Left hindlimb (tissue), 1 donor: ENCODE measurements at regions not wholly inside any gene's neighbourhood (a gene's known extent, or its start where the extent isn't known, plus 50 kb on each side); places are given as distances from the start of the nearest gene placed in this dataset.

Experiments
- DNase-seq: peaks from one replicate; pipeline ENCODE4 v3.0.0-alpha.2; 2018

GRCh38 chr3:106805625-106806024, 571.6 kb upstream of the CCDC54 start:
- DNase-seq, result no peak

GRCh38 chr3:106806964-106807363, 570.3 kb upstream of the CCDC54 start:
- no peak for DNase-seq

- no peak for DNase-seq
These were observed 568.2 kb upstream of the CCDC54 start for GRCh38 chr3:106809041-106809440.

- no peak for DNase-seq
These were observed 567.5 kb upstream of the CCDC54 start for GRCh38 chr3:106809623-106810299.

GRCh38 chr3:106810300-106810875, 566.9 kb upstream of the CCDC54 start:
- no peak for DNase-seq

GRCh38 chr3:106811376-106811775, 565.9 kb upstream of the CCDC54 start:
- DNase-seq, result no peak

DNA sequence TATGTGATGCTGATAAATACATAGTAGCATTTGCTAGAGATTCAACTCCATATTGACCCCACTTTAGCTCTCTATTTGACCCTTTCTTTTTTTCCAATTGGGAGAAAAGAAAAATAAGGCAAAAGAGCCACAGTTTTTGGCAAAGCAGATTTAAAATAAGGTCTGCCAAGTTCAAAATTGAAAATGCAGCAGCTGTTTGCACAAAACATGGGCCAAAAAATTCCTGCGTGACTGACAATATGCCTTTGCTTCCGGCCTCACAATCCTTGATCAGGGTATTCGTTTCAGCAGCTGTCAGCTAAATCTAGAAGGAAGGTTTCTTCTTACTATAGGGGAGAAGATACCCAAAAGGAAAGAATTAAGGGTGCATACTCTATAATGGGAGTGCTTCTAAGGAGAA, 563.5 kb upstream of the CCDC54 start:
- no peak for DNase-seq

DNA sequence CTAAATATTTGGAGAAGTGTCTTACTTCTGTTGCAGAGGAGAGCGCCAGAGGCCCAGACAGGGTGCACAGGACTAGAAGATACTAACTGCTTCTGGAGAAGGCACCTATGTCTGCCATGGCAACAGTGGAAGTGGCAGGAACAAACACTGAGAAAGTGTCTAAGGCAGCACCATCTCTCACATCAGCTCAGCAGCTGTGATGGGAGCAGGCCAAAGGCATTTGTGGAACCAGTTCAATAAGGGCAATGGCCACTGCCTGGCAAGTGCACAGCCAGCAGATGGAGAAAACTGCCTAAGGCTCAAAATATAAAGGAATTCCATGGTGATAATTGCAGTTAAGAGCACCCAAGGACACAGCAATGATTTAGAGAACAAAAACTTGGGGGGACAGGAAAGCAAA, 563.0 kb upstream of the CCDC54 start:
- peak; percentile 66 for DNase-seq

- no peak for DNase-seq
These were observed 560.4 kb upstream of the CCDC54 start for GRCh38 chr3:106816838-106817237.

- DNase-seq, result no peak
These were observed 559.5 kb upstream of the CCDC54 start for GRCh38 chr3:106817706-106818105.

DNA sequence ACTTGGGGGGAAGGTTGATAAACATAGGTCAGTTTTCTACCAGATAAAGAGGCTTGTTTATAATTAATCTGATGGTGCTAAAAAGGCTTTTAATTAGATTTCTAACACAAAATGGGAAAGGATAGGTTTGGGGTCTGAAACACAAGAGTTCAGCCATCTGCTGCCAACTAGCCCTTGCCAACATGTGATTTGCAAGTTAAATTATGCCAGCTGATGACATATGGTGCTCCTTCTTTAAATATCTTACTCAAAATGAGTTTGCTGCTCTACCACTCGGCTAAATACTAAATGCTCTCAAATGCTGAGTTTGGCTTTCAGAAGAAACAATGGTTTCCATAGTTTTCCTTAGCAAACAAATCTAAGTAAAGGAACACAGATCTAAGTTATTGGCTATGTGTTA, 557.8 kb upstream of the CCDC54 start:
- DNase-seq, result no peak

DNA sequence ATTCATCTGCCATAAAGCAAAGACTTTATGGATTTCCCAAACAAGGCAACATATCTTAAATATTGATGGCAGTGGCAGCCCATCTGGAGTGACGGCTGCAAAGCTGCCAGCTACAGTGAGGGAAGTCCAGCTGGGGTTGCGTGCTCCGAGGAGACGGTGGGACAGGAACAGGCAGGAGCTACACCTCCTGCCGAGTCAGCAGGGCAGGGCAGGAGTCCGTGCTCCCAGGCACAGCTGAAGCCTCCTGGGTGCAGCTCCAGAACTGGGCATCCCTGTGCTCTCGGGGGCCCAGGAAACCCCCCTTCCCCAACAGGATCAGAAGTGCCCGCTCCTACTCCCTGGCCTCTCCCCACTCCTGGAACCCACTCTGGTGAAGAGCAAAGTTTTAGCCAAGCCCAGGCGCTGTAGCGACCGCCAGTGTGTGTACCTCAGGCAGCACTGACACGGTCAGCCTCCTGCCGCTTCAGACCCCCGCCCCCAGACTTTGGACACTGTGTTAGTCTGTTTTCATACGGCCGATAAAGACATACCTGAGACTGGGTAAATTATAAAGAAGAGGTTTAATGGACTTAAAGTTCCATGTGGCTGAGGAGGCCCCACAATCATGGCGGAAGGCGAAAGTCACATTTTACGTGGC, 556.4 kb upstream of the CCDC54 start:
- DNase-seq, result no peak

DNA sequence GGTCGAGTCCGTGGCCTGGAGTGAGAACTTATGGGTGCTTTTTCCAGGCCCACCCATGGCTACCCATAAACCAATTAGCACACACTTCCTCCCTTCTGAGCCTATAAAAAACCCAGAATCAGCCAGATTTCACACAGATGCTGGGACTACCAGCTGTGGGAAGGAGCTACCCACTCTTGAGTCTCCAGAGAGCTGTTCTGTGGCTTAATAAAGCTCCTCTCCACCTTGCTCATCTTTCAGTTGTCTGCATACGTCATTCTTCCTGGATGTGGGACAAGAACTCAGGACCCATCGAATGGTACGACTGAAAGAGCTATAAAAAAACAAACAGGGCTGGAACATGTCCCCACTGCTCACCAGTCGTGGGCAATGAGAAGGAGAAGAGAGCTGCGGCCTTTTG, 555.4 kb upstream of the CCDC54 start:
- DNase-seq, result no peak

GRCh38 chr3:106822204-106822603, 555.0 kb upstream of the CCDC54 start:
- DNase-seq, result no peak

DNA sequence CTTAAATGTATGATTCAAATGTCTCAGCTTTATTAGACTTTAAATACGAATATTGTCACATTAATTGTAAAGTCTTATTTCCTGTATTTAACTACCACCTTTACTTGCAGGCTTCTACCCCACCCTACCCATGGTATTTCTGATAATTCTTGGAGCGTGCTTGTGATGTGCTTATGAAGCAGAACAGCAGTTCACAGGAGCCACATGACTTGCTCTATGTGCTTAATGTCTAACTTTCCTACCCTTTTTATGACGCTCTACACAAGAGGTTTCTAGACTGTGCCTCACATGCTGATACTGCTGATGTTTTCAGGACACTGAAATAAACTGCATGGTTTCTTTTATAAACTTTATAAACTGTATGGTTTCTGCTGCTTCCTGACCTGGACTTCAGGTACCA, 553.5 kb upstream of the CCDC54 start:
- no peak for DNase-seq

GRCh38 chr3:106824856-106825255, 552.4 kb upstream of the CCDC54 start:
- no peak for DNase-seq

DNA sequence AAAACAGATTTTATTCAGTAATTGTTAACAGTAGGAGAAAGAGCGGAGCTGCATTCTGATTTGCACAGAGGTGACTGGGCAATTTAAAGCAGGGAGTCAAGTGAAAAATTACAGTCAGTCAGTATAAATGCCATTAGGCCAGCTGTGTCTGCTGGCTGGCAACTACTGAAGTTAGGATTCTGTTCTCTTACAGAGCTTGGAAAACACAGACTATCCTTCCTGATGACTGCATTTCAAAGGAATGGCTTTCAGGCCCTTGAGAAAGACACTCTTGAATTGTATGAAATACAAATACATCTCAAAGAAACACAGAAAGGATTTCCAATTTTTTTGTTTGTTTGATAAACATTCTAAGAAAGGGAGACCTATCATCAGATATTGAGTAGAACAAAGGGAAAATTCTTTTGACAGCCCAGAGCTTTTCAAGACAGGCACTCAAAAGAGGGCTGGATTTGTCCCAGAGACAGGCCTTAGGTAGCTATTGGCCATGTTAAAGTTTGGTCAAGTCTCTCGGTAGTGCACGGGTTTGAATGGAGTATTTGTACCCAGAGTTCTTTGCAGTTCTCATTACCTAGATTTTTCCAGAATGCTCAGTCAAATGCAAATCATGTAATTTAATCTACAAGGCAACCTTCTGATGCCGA, 551.2 kb upstream of the CCDC54 start:
- DNase-seq, result no peak

DNA sequence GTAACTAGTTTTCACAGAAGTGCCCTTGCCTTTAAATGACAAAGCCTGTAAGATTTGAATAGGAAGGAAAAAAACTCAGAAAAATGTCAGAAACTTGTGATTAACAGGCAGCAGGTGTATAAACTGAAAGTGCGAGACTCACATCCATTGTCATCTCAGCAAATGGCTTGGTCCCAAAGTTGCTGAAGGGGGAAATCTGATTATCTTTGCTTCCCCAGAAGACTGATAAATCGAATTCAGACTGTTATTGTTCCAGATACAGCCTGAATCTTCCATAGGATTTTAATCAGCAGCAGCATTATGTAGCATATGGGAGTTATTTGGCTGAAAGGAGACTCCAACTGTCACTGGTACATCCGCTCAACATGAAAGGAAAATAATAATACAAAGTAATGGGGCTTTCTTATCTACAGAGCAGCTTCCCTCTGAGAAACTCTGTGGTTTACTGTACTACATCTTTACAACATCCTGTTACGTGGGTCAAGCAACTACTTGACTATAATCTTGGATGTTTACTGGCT, 550.4 kb upstream of the CCDC54 start:
- no peak for DNase-seq

DNA sequence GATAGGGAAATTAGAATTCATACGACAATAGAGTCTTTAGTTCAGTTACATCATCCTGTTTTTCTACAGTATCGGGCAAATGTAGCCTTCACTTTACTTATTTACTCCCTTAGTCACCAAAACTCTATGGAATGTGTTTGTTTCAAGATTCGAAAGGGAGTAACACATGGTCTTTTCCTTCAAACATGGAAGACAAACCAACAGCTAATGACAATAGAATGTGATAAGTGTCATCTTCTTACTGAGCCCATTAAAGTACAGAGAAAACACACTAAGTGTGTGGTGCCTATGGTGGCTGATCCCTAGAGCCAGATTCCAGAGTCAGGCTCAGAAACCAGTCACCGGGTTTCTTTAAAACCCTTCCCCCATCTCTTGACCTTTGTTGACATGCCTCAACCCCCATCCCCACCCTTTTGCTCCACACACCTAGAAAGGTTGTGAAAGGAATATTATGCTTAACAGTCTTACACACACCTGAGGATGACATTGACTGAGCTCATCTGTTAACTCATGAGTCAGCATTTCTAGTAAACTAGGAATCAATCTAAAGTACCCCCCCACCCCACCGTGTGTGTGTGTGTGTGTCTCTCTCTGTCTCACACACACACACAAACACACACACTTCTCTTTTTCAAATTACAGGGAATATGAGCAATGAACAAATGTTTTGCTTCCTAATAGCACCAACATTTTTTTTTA, 549.6 kb upstream of the CCDC54 start:
- no peak for DNase-seq

DNA sequence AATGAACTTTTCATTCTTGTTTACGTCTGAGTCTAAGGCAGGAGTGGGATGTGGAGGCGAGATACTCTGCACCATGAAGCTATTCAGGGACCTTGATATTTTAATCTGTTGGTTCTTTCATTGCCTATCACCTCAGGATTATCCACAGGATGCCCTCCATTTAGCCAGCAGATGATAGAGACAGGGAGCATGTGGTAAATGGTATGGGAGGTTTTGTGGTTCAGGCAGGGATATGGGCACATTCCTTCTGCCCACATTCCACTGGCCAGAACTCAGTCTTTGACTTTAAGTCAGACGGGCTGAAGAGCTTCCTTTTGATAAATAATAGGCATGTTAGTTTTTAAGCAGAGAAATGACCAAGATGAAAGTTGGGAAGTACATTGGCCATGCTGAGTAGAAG, 548.0 kb upstream of the CCDC54 start:
- no peak for DNase-seq

GRCh38 chr3:106830334-106830733, 546.9 kb upstream of the CCDC54 start:
- no peak for DNase-seq

DNA sequence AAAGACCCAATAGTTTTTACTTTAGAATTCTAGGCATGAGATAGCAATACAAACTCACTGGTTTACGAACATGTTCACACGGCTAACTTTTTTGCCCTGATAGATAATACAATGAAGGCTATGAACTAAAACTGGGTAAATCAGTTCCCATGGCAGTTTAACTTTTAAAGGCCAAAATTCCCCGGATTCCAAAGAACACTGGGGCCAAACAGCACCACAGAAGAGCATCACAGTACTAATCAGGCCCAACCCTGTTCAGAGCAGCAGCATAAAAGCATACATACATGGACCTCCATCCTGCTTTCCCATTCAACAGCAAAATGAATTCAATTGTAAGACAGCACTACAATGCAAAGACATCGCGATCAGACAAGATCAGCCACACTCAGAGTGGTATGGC, 540.3 kb upstream of the CCDC54 start:
- DNase-seq, result no peak

- DNase-seq, result no peak
These were observed 539.6 kb upstream of the CCDC54 start for GRCh38 chr3:106837616-106838015.
